OCI-LY1 (cell line): ENCODE measurements at regions not wholly inside any gene's neighbourhood (a gene's known extent, or its start where the extent isn't known, plus 50 kb on each side); places are given as distances from the start of the nearest gene placed in this dataset.

Experiments used
- CTCF ChIP-seq: fragments of 200-600 bp; sonication (generic), shearing (Covaris generic); IDR thresholded peaks from 2 replicates; pipeline ENCODE4 v1.5.1; 2017; ENCODE audit warnings: mild to moderate bottlenecking, antibody characterized with exemption, low read length, moderate library complexity, mixed read lengths
- EZH2 ChIP-seq: fragments of 200-600 bp; sonication (generic), shearing (Covaris generic); IDR thresholded peaks from 2 replicates; pipeline ENCODE4 v1.8.0; 2017; ENCODE audit warnings: borderline replicate concordance, mixed run types, mild to moderate bottlenecking, antibody characterized with exemption, low read length, moderate library complexity, mixed read lengths

- TF ChIP-seq CTCF: no peak
- TF ChIP-seq EZH2: no peak
Observed at GRCh38 chr4:152229782-152230289, 306.1 kb downstream of the FBXW7 start.
